ENCODE measurements at regions not wholly inside any gene's neighbourhood (a gene's known extent, or its start where the extent isn't known, plus 50 kb on each side); places are given as distances from the start of the nearest gene placed in this dataset.

DNA sequence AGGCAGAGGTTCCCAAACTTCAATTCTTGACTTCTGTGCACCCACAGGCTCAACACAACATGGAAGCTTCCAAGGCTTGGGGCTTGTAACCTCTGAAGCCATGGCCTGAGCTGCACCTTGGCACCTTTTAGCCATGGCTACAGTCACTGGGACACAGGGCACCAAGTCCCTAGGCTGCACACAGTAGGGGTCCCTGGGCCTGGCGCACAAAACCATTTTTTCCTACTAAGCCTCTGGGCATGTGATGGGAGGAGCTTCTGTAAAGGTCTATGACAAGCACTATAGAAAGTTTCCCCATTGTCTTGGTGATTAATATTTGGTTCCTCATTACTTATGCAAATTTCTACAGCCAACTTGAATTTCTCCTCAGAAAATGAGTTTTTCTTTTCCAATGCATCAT, 420.9 kb upstream of the GRM3 start:
- Mint-ChIP-seq H3K27ac (ENCODE audit: low read depth, unreplicated experiment) (no peak overlapping the region), H3K4me3 (ENCODE audit: unreplicated experiment) (no peak overlapping the region), H3K9me3 (ENCODE audit: unreplicated experiment) (peaks cover 15% of the 10 kb centered on the region), H3K36me3 (ENCODE audit: insufficient read depth, unreplicated experiment) (no peaks in the 10 kb centered on the region), H3K4me1 (ENCODE audit: insufficient read depth, unreplicated experiment) (no peaks in the 10 kb centered on the region), H3K27me3 (ENCODE audit: insufficient read depth, unreplicated experiment) (no peaks in the 10 kb centered on the region)
- TF ChIP-seq, protein P1, sequence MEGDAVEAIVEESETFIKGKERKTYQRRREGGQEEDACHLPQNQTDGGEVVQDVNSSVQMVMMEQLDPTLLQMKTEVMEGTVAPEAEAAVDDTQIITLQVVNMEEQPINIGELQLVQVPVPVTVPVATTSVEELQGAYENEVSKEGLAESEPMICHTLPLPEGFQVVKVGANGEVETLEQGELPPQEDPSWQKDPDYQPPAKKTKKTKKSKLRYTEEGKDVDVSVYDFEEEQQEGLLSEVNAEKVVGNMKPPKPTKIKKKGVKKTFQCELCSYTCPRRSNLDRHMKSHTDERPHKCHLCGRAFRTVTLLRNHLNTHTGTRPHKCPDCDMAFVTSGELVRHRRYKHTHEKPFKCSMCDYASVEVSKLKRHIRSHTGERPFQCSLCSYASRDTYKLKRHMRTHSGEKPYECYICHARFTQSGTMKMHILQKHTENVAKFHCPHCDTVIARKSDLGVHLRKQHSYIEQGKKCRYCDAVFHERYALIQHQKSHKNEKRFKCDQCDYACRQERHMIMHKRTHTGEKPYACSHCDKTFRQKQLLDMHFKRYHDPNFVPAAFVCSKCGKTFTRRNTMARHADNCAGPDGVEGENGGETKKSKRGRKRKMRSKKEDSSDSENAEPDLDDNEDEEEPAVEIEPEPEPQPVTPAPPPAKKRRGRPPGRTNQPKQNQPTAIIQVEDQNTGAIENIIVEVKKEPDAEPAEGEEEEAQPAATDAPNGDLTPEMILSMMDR (IDR thresholded peaks at IDR 0.05; ENCODE audit: unreplicated experiment), result no peak
- intact Hi-C loops (cut with micrococcal nuclease), result no loop called here
- DNase-seq (ENCODE audit: unreplicated experiment), result no peak
- POLR2A ChIA-PET, result no interaction called here
- no TSS peak for BruUV-seq (replicated peaks)
- CTCF ChIA-PET, result no interaction called here

DNA sequence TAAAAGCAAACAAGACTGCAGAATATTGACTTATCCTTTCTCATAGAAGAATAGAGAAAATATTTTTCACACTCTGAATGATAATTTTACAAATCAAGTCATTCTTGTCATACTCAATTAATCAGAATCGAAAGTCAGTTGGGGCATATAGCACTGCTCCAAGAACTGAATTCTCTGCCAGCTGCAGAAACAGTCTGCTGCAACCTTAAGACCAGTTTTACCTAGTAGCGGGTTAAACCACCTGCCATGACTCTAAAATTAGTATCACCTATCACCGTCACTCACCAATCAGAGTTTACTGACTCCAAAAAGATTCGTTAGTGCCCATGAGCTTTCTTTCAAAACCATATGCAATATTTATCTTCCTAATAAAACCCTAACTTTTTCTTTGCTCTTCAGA, 429.0 kb upstream of the GRM3 start:
- POLR2A ChIA-PET, result no interaction called here
- Mint-ChIP-seq H3K27ac (ENCODE audit: low read depth, unreplicated experiment) (no peak overlapping the region), H3K9me3 (ENCODE audit: unreplicated experiment) (no peaks in the 10 kb centered on the region), H3K4me3 (ENCODE audit: unreplicated experiment) (no peak overlapping the region), H3K27me3 (ENCODE audit: insufficient read depth, unreplicated experiment) (no peaks in the 10 kb centered on the region), H3K36me3 (ENCODE audit: insufficient read depth, unreplicated experiment) (no peaks in the 10 kb centered on the region), H3K4me1 (ENCODE audit: insufficient read depth, unreplicated experiment) (no peaks in the 10 kb centered on the region)
- intact Hi-C loops (cut with micrococcal nuclease), result no loop called here
- DNase-seq (ENCODE audit: unreplicated experiment), result no peak
- no TSS peak for BruUV-seq (replicated peaks)
- TF ChIP-seq, protein P1 (IDR thresholded peaks at IDR 0.05; ENCODE audit: unreplicated experiment), result no peak
- CTCF ChIA-PET, result no interaction called here

DNA sequence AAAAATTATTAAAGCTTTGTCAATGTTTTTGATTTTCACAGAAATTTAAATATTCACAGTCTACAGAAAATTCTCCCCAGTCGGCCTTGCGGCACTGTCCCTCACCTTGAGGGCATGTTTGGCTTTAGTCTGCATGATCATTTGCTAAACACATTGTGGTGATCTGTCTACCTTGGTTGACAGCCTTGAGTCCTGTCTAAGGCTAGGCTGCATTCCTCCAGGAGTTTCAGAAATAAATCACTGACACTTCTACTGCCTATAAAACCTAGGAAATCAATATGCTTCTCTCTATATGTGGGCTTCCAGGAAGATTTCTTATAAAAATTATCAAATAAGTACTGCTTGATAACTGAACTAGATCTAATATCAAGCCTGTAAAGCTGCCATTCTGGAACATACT, 430.7 kb upstream of the GRM3 start:
- POLR2A ChIA-PET, result no interaction called here
- intact Hi-C loops (cut with micrococcal nuclease), result no loop called here
- no TSS peak for BruUV-seq (replicated peaks)
- TF ChIP-seq, protein P1 (IDR thresholded peaks at IDR 0.05; ENCODE audit: unreplicated experiment), result no peak
- no peaks in the 10 kb centered on the region for H3K9me3 Mint-ChIP-seq (ENCODE audit: unreplicated experiment)
- H3K36me3 Mint-ChIP-seq (ENCODE audit: insufficient read depth, unreplicated experiment), result no peaks in the 10 kb centered on the region
- CTCF ChIA-PET, result no interaction called here
- H3K4me3 Mint-ChIP-seq (ENCODE audit: unreplicated experiment), result no peak overlapping the region
- DNase-seq (ENCODE audit: unreplicated experiment), result no peak
- no peaks in the 10 kb centered on the region for H3K4me1 Mint-ChIP-seq (ENCODE audit: insufficient read depth, unreplicated experiment)
- H3K27me3 Mint-ChIP-seq (ENCODE audit: insufficient read depth, unreplicated experiment), result no peaks in the 10 kb centered on the region
- H3K27ac Mint-ChIP-seq (ENCODE audit: low read depth, unreplicated experiment), result no peak overlapping the region

DNA sequence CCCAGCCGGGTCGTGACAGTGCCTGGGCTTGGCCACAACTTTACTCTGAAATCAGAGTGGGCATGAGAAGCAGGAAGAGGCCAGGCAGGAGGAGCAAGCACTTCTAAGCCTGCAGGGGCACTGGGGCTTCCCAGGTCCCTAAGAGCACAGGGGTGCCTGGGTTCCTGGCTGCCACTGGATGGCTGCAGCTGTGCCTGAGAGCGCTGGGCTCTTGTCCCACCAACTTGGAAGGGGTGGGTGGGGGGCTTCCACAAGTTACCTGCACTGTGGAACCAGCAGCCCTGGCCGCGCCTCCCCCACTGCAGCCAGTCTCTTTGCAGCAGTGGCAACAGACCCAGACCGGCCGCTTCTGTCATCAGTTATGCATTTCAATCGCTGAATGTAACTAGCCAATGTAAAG, 434.7 kb upstream of the GRM3 start:
- Mint-ChIP-seq H3K9me3 (ENCODE audit: unreplicated experiment) (no peaks in the 10 kb centered on the region), H3K27me3 (ENCODE audit: insufficient read depth, unreplicated experiment) (no peaks in the 10 kb centered on the region), H3K4me1 (ENCODE audit: insufficient read depth, unreplicated experiment) (no peaks in the 10 kb centered on the region), H3K4me3 (ENCODE audit: unreplicated experiment) (no peak overlapping the region), H3K27ac (ENCODE audit: low read depth, unreplicated experiment) (no peak overlapping the region), H3K36me3 (ENCODE audit: insufficient read depth, unreplicated experiment) (no peaks in the 10 kb centered on the region)
- ChIA-PET CTCF (no interaction called here), POLR2A (no interaction called here)
- no TSS peak for BruUV-seq (replicated peaks)
- DNase-seq (ENCODE audit: unreplicated experiment), result no peak
- TF ChIP-seq, protein P1 (IDR thresholded peaks at IDR 0.05; ENCODE audit: unreplicated experiment), result no peak
- intact Hi-C loops (cut with micrococcal nuclease), result no loop called here

All from MCF 10A (cell line).